ENCODE measurements at regions not wholly inside any gene's neighbourhood (a gene's known extent, or its start where the extent isn't known, plus 50 kb on each side); places are given as distances from the start of the nearest gene placed in this dataset.

GRCh38 chr2:128754246-128754724 lies 435.6 kb upstream of the HS6ST1 start:
- TF ChIP-seq CTCF (IDR thresholded peaks at IDR 0.05; ENCODE audit: low read depth, low read length, poor library complexity, severe bottlenecking) = no peak
- TF ChIP-seq EZH2phosphoT487 (IDR thresholded peaks at IDR 0.05; ENCODE audit: borderline replicate concordance, low read length) = no peak

All from DOHH2 (cell line).